ENCODE measurements at regions not wholly inside any gene's neighbourhood (a gene's known extent, or its start where the extent isn't known, plus 50 kb on each side); places are given as distances from the start of the nearest gene placed in this dataset.
"Not testable (repeated sequence)": the region's sequence is repeated elsewhere in the genome, so short reads cannot be mapped to it uniquely, and the experiment has no call there.

DNA sequence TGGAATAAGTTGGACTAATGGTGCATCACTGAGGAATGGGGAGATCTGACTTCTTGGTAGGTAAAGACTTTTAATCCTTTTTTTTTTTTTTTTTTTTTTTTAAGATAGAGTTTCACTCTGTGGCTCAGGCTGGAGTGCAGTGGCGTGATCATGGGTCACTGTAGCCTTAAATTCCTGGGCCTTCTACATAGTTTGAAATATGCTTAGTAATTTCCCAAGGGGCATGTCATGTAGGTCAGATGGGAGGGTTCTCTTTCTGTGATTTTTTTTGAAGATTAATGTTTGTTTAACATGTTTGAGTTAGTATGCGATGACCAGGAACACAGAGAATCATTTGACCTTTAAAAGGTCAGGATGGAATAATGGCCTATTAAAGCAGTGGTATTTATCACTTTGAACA lies 129.1 kb downstream of the S1PR1 start:
- no peak for TF ChIP-seq POLR2A (IDR thresholded peaks at IDR 0.05)
- TF ChIP-seq, protein P1, sequence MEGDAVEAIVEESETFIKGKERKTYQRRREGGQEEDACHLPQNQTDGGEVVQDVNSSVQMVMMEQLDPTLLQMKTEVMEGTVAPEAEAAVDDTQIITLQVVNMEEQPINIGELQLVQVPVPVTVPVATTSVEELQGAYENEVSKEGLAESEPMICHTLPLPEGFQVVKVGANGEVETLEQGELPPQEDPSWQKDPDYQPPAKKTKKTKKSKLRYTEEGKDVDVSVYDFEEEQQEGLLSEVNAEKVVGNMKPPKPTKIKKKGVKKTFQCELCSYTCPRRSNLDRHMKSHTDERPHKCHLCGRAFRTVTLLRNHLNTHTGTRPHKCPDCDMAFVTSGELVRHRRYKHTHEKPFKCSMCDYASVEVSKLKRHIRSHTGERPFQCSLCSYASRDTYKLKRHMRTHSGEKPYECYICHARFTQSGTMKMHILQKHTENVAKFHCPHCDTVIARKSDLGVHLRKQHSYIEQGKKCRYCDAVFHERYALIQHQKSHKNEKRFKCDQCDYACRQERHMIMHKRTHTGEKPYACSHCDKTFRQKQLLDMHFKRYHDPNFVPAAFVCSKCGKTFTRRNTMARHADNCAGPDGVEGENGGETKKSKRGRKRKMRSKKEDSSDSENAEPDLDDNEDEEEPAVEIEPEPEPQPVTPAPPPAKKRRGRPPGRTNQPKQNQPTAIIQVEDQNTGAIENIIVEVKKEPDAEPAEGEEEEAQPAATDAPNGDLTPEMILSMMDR (IDR thresholded peaks at IDR 0.05): no peak

DNA sequence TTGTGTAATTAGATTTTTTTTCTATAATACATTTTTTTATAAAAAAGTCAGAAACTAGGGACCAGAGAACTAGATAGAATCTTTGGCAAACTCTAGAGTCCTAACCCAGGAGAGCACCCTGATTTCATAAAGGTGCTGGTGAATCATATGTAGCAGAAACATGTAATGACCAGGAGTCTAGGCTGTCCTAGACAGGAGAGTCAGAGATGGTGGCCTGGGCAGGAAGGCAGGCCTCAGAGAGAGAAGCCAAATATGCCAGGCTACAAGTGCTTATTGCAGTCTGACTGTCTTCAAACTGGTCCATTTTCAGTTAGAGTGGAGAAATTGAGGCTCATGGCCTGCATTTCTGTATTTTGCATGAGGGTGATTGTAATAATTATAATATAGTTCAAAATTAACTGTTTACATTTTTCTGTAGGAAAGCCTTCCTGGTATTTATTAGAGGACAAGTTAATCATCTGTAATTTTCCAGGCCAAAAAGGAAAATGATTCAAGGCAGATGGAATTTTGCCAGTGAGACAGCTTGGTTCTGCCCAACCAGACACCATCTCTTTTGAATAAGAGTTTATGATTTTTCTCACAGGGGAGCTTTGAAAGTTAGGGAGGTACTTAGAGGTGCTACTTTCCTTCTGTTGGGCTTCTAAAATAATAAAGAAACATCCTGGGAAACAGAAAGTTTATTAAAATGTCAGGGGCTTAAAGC lies 129.8 kb downstream of the S1PR1 start:
- no peak overlapping the region for H3K4me3 ChIP-seq (ENCODE audit: low read depth, poor library complexity, severe bottlenecking)
- DNase-seq (ENCODE audit: low spot score in 2 of 2): no peak
- intact Hi-C loops (cut with DNase I; ENCODE audit: low total_unique reads): no loop called here

More for the DNA sequence above, 129.1 kb downstream of the S1PR1 start:
- intact Hi-C loops (cut with DNase I; ENCODE audit: low total_unique reads): no loop called here
- no peak overlapping the region for H3K4me3 ChIP-seq (ENCODE audit: low read depth, poor library complexity, severe bottlenecking)
- no peak for DNase-seq (ENCODE audit: low spot score in 2 of 2)
- 83 to 88% methylated on average over 2 of the region's 2 CpGs for WGBS, 2 donors

DNA sequence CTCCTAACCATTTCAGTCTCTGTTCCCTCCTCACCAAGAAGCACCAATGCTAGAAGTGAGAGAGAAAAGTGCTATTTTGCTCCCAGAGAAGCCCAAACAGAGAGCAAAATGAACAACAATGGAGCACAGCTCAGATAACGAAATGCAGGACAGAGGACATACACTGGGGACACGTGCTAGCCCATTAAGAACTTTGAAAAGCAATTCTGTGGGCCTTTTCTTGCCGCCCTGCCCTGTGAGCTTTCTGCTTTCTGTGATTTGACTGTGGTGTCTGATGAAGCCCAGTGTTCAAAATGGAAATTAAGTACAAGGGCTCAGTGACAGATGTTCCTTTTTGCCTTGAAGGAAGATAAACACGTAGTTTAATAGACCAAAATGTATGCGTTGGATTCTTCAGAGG lies 130.8 kb downstream of the S1PR1 start:
- intact Hi-C loops (cut with DNase I; ENCODE audit: low total_unique reads): no loop called here
- TF ChIP-seq POLR2A (IDR thresholded peaks at IDR 0.05): no peak
- TF ChIP-seq, protein P1 (IDR thresholded peaks at IDR 0.05): no peak
- DNase-seq (ENCODE audit: low spot score in 2 of 2): no peak
- no peak overlapping the region for H3K4me3 ChIP-seq (ENCODE audit: low read depth, poor library complexity, severe bottlenecking)
- 82 to 87% methylated on average over 5 of the region's 5 CpGs for WGBS, 2 donors

More for the DNA sequence above, 129.8 kb downstream of the S1PR1 start:
- no peak for TF ChIP-seq POLR2A (IDR thresholded peaks at IDR 0.05)
- TF ChIP-seq, protein P1 (IDR thresholded peaks at IDR 0.05): no peak

DNA sequence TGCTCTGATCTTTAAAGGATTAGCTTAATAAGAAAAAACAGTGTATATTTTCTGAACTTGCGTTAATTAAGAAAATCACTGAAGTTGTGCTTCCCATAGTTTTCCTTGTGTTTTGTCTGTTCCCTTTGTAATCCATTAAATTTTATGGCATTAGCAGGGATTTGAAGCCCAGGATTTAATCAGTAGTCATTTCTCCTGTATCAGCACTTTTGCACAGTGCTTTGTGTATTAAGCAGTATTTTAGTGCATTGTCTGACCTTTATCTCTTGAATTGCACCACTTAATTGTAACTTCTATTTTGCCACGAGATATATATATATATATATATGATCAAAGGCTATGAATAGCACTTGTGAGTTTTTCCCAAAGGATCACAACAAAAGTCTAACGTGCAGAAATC lies 133.7 kb downstream of the S1PR1 start:
- no peak for TF ChIP-seq POLR2A (IDR thresholded peaks at IDR 0.05)
- TF ChIP-seq, protein P1 (IDR thresholded peaks at IDR 0.05): no peak
- WGBS, 2 donors: 76 to 77% methylated on average over 3 of the region's 3 CpGs
- no peak for DNase-seq (ENCODE audit: low spot score in 2 of 2)
- no peak overlapping the region for H3K4me3 ChIP-seq (ENCODE audit: low read depth, poor library complexity, severe bottlenecking)
- intact Hi-C loops (cut with DNase I; ENCODE audit: low total_unique reads): no loop called here

DNA sequence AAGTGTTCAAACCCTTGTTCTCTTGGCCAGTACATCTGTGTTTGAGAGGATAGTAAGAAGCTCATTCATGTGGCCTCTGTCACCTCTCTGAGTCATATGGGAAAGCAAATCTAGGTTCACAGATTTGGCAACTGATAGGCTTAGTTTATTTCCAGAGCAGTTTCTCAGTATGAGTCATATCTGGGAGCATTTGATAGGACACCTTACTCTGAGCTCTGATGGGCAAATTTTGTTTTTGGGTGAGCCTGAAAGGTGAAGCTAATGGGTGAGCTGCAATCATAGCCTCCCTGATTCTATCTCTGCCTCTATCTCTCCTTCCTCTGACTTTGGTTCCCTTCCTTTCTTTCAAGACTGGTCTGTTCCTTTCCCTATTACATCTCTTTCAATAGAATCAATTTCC lies 134.4 kb downstream of the S1PR1 start:
- intact Hi-C loops (cut with DNase I; ENCODE audit: low total_unique reads): no loop called here
- no peak for DNase-seq (ENCODE audit: low spot score in 2 of 2)
- H3K4me3 ChIP-seq (ENCODE audit: low read depth, poor library complexity, severe bottlenecking): no peak overlapping the region
- no peak for TF ChIP-seq POLR2A (IDR thresholded peaks at IDR 0.05)
- TF ChIP-seq, protein P1 (IDR thresholded peaks at IDR 0.05): no peak

DNA sequence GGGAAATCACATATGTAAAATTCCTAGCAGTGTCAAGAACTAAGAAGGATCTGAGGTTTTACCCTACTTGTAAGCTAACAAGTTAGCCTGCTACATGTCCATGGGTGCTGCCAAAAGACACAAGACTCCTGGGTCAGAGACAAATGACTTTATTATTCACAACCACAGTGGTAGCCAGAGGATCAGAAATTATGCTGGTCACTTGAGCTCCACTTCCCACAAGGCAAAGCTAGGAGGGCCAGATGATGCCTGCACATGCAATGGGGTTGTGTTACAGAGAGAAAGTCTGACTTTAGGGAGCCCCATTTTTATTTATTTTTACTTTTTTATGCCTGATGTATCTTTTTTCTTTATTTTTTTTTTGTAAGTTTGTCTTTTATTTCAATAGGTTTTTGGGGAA lies 136.8 kb downstream of the S1PR1 start:
- no peak for DNase-seq (ENCODE audit: low spot score in 2 of 2)
- TF ChIP-seq, protein P1 (IDR thresholded peaks at IDR 0.05): no peak
- TF ChIP-seq POLR2A (IDR thresholded peaks at IDR 0.05): no peak
- H3K4me3 ChIP-seq (ENCODE audit: low read depth, poor library complexity, severe bottlenecking): no peak overlapping the region
- intact Hi-C loops (cut with DNase I; ENCODE audit: low total_unique reads): no loop called here

DNA sequence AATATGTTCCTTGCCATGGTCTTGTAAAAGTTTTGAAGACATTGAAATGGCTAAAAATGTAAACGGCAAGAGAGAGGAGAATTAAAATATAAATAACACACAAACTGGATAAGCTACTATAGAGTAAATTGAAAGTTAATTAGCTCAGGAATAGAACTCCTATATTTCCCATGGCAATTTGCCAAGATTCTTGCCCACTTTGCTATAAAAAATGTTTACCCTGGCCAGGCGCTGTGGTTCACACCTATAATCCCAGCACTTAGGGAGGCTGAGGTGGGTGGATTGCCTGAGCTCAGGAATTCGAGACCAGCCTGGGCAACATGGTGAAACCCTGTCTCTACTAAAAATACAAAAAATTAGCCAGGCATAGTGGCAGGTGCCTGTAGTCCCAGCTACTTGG lies 138.6 kb downstream of the S1PR1 start:
- 36 to 38% methylated on average over 3 of the region's 3 CpGs for WGBS, 2 donors
- intact Hi-C loops (cut with DNase I; ENCODE audit: low total_unique reads); H3K4me3 ChIP-seq (ENCODE audit: low read depth, poor library complexity, severe bottlenecking); DNase-seq (ENCODE audit: low spot score in 2 of 2): not testable (repeated sequence)

All from lower leg skin (tissue), 4 donors.